Naive thymus-derived CD4-positive, alpha-beta T cell (primary cell): ENCODE measurements at regions not wholly inside any gene's neighbourhood (a gene's known extent, or its start where the extent isn't known, plus 50 kb on each side); places are given as distances from the start of the nearest gene placed in this dataset.

Source experiments
- ATAC-seq: fragments of 150-1000 bp; cut with Tn5 transposase; 2 replicates; pipeline ENCODE4 v1.10.0; 2021; ENCODE audit warnings: mild to moderate bottlenecking, moderate library complexity
- CTCF ChIA-PET: fragments of 350-600 bp; sonication (Branson Sonifier 250); formaldehyde crosslinking; loops from one replicate; lab custom pipeline; 2021; ENCODE audit warnings: antibody characterized with exemption; lab: Charles Lee
- POLR2A ChIA-PET: fragments of 350-600 bp; sonication (Branson Sonifier 250); formaldehyde crosslinking; loops from one replicate; lab custom pipeline; 2021; ENCODE audit warnings: antibody characterized with exemption, inconsistent platforms; lab: Charles Lee
- DNase-seq, 9 donors: peaks; one replicate each; pipeline versions ENCODE4 v3.0.0 to v3.0.0-alpha.2; 2020 to 2022; ENCODE audit warnings: mixed read lengths in 1 of 9
- H3K27ac ChIP-seq: one replicate; pipeline ENCODE4 v1.7.0; 2013; ENCODE audit warnings: mild to moderate bottlenecking, low read depth, low read length, moderate library complexity
- H3K27me3 ChIP-seq, 2 donors: one replicate each; pipeline ENCODE4 v1.7.0; 2013; ENCODE audit warnings: low read length in 2 of 2, mild to moderate bottlenecking in 2 of 2, moderate library complexity in 2 of 2; ENCODE audit not compliant: control insufficient read depth in 2 of 2, insufficient read depth in 2 of 2
- H3K36me3 ChIP-seq, 3 experiments: 1 replicate in 2 of 3; 2 replicates in 1 of 3; pipeline ENCODE4 v1.7.0; 2013; ENCODE audit warnings: low read length in 3 of 3, mild to moderate bottlenecking in 3 of 3, moderate library complexity in 1 of 3; ENCODE audit not compliant: insufficient read depth in 3 of 3, control insufficient read depth in 2 of 3
- H3K4me1 ChIP-seq, 2 donors: one replicate each; pipeline ENCODE4 v1.7.0; 2013; ENCODE audit warnings: low read length in 2 of 2, mild to moderate bottlenecking in 2 of 2, moderate library complexity in 1 of 2; ENCODE audit not compliant: control insufficient read depth in 2 of 2, insufficient read depth in 2 of 2
- H3K4me3 ChIP-seq: 2 replicates; pipeline ENCODE4 v1.7.0; 2013; ENCODE audit warnings: mild to moderate bottlenecking, low read length
- H3K9me3 ChIP-seq, 3 experiments: 1 replicate in 2 of 3; 2 replicates in 1 of 3; pipeline ENCODE4 v1.7.0; 2013; ENCODE audit warnings: low read length in 3 of 3; ENCODE audit not compliant: control insufficient read depth in 2 of 3
- H3K27ac Mint-ChIP-seq, 9 donors: one replicate each; pipeline ENCODE4 v1.8.0; 2020 to 2022; ENCODE audit warnings: mixed read lengths in 9 of 9, mild to moderate bottlenecking in 8 of 9, moderate library complexity in 5 of 9, inconsistent platforms in 2 of 9
- H3K27me3 Mint-ChIP-seq, 5 donors: one replicate each; pipeline ENCODE4 v1.8.0; 2021 to 2022; ENCODE audit warnings: mixed read lengths in 5 of 5, mild to moderate bottlenecking in 1 of 5
- H3K36me3 Mint-ChIP-seq, 5 donors: one replicate each; pipeline ENCODE4 v1.8.0; 2020 to 2022; ENCODE audit warnings: mixed read lengths in 5 of 5, mild to moderate bottlenecking in 3 of 5, inconsistent platforms in 1 of 5
- H3K4me1 Mint-ChIP-seq, 7 donors: one replicate each; pipeline ENCODE4 v1.8.0; 2020 to 2022; ENCODE audit warnings: mixed read lengths in 7 of 7, mild to moderate bottlenecking in 3 of 7, inconsistent platforms in 1 of 7
- H3K4me3 Mint-ChIP-seq, 10 donors: one replicate each; pipeline ENCODE4 v1.8.0; 2020 to 2022; ENCODE audit warnings: mild to moderate bottlenecking in 10 of 10, mixed read lengths in 10 of 10, moderate library complexity in 6 of 10, inconsistent platforms in 2 of 10
- H3K9me3 Mint-ChIP-seq, 11 donors: one replicate each; pipeline ENCODE4 v1.8.0; 2020 to 2022; ENCODE audit warnings: mixed read lengths in 11 of 11, mild to moderate bottlenecking in 4 of 11, inconsistent platforms in 1 of 11, moderate library complexity in 1 of 11
- intact Hi-C, 2 donors: fragments of 100-400 bp; cut with micrococcal nuclease; formaldehyde crosslinking; loops; one replicate each; pipeline ENCODE4 v1.15.1; 2023

- Mint-ChIP-seq H3K27me3 (no peaks in the 10 kb centered on the region), H3K4me1 (no peaks in the 10 kb centered on the region), H3K9me3 (peaks cover 2 to 28% (median 11%) of the 10 kb centered on the region in 11 donors), H3K27ac (no peak overlapping the region), H3K4me3 (no peak overlapping the region), H3K36me3 (no peaks in the 10 kb centered on the region)
- ATAC-seq (no peak), DNase-seq (no peak)
- no peaks in the 10 kb centered on the region for H3K4me1 ChIP-seq
- H3K27ac ChIP-seq = no peak overlapping the region
- ChIA-PET CTCF (no interaction called here), POLR2A (no interaction called here)
- no peak overlapping the region for H3K4me3 ChIP-seq
- no peaks in the 10 kb centered on the region for H3K36me3 ChIP-seq
- peaks cover 0 to 12% (median 0%) of the 10 kb centered on the region in 3 experiments for H3K9me3 ChIP-seq
- intact Hi-C loops = no loop called here
- H3K27me3 ChIP-seq = no peaks in the 10 kb centered on the region
Measured at GRCh38 chr16:61149709-61150108, 886.5 kb downstream of the CDH8 start.

DNA sequence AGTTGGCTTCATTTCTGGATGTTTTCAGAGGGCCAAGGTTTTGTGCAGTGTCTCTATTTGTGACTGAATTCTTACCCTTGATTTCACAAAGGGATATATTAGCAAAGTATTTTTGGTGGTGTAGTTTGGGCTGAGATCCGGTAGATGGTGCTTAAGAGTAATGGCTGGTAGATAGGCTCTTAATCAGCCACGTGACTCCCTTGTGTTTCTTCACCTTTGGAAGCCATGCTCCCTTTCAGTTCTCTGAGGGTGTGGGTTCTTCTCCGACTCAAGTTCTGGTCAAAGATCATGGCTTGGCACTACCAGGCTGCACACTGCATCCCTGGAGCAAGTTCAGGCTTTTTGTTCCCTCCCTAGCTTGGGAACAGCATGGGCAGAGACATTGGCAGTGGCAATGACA is 887.3 kb downstream of the CDH8 start:
- Mint-ChIP-seq H3K9me3 (peaks cover 3 to 32% (median 11%) of the 10 kb centered on the region in 11 donors), H3K4me3 (no peak overlapping the region), H3K36me3 (no peaks in the 10 kb centered on the region), H3K4me1 (no peaks in the 10 kb centered on the region), H3K27me3 (no peaks in the 10 kb centered on the region), H3K27ac (no peak overlapping the region)
- Histone ChIP-seq H3K36me3 (no peaks in the 10 kb centered on the region), H3K4me3 (no peak overlapping the region), H3K9me3 (peaks cover 0 to 12% (median 0%) of the 10 kb centered on the region in 3 experiments), H3K27me3 (no peaks in the 10 kb centered on the region), H3K27ac (no peak overlapping the region), H3K4me1 (no peaks in the 10 kb centered on the region)
- ChIA-PET POLR2A (no interaction called here), CTCF (no interaction called here)
- DNase-seq (no peak), ATAC-seq (no peak)
- intact Hi-C loops = no loop called here

DNA sequence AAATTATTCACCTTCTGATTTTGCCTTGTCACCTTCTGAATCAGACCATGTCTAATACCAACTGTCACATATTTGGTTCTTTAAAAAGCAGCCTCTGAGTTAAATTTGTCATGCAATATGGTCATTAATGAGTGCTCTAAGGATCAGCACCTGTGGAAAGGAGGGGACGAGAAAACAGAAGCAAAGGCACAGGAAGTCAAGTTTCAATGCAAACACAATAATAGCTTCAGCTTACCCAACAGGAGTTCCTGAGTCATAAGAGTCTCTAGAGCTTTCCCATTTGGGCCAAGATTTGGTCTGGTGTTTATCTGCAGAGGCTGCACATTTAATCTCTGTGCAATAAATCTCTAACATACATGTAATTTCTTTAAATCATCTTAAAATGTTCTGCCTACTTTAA is 889.8 kb downstream of the CDH8 start:
- Histone ChIP-seq H3K9me3 (peaks cover 0 to 12% (median 0%) of the 10 kb centered on the region in 3 experiments), H3K4me3 (no peak overlapping the region), H3K27ac (no peak overlapping the region), H3K36me3 (no peaks in the 10 kb centered on the region), H3K4me1 (no peaks in the 10 kb centered on the region), H3K27me3 (no peaks in the 10 kb centered on the region)
- H3K9me3 Mint-ChIP-seq = peaks cover 3 to 36% (median 12%) of the 10 kb centered on the region in 11 donors
- ATAC-seq = no peak
- no peak overlapping the region for H3K27ac Mint-ChIP-seq
- ChIA-PET POLR2A (no interaction called here), CTCF (no interaction called here)
- no peaks in the 10 kb centered on the region for H3K36me3 Mint-ChIP-seq
- no peak overlapping the region for H3K4me3 Mint-ChIP-seq
- DNase-seq = no peak
- no peaks in the 10 kb centered on the region for H3K27me3 Mint-ChIP-seq
- intact Hi-C loops = no loop called here
- H3K4me1 Mint-ChIP-seq = no peaks in the 10 kb centered on the region

DNA sequence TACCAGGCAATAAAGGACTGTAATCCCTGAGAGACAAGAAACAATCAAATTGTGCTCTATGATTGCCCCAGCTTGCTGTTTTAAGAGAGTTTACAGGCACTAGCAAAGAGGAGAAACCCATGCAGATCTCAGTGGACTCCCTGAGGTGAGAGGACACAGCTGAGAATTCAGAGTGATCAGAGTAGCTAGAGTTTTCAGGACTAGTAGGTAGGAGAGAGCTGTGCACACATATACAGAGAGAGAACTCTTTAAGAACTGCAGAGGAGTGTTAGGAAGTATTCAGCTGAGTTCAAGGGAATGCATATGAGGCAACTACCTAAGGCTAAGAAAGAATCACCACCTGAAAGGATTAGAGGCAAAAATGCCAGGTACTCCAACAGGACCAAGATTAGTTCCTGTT is 904.8 kb downstream of the CDH8 start:
- no peaks in the 10 kb centered on the region for H3K4me1 Mint-ChIP-seq
- no peak overlapping the region for H3K27ac Mint-ChIP-seq
- ATAC-seq (no peak), DNase-seq (no peak)
- no peaks in the 10 kb centered on the region for H3K36me3 ChIP-seq
- H3K27me3 ChIP-seq = no peaks in the 10 kb centered on the region
- H3K4me3 ChIP-seq = no peak overlapping the region
- H3K36me3 Mint-ChIP-seq = no peaks in the 10 kb centered on the region
- no peaks in the 10 kb centered on the region for H3K9me3 ChIP-seq
- POLR2A ChIA-PET = no interaction called here
- H3K9me3 Mint-ChIP-seq = peaks cover 0 to 28% (median 7%) of the 10 kb centered on the region in 11 donors
- H3K27me3 Mint-ChIP-seq = no peaks in the 10 kb centered on the region
- CTCF ChIA-PET = no interaction called here
- no peak overlapping the region for H3K27ac ChIP-seq
- no peaks in the 10 kb centered on the region for H3K4me1 ChIP-seq
- intact Hi-C loops = no loop called here
- no peak overlapping the region for H3K4me3 Mint-ChIP-seq

DNA sequence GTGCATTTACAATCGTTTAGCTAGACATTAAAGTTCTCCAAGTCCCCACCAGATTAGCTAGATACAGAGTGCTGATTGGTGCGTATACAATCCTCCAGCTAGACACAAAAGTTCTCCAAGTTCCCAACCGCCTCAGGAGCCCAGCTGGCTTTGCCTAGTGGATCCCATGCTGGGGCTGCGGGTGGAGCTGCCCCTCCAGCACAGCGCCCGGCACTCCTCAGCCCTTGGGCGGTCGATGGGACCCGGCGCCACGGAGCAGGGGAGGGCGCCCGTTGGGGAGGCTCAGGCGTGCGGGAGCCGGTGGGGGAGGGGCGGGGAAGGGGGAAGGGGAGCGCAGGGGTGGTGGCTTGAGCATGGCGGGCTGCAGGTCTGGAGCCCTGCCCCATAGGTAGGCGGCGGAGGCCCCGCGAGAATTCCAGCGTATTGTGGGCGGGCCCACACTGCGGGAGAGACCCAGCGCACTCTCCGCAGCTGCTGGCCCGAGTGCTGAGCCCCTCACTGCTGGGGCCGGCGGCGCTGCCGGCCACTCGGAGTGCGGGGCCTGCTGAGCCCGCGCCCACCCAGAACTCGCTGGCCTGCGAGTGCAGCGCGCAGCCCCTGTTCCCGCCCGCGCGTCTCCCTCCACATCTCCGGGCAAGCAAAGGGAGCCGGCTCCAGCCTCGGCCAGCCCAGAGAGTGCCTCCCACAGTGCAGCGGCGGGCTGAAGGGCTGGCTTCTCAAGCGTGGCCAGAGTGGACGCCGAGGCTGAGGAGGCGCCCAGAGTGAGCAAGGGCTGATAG is 907.5 kb downstream of the CDH8 start:
- H3K4me1 ChIP-seq = no peaks in the 10 kb centered on the region
- H3K27ac ChIP-seq = no peak overlapping the region
- intact Hi-C loops = no loop called here
- ChIA-PET CTCF (no interaction called here), POLR2A (no interaction called here)
- H3K27me3 Mint-ChIP-seq = no peaks in the 10 kb centered on the region
- H3K9me3 Mint-ChIP-seq = peaks cover 0 to 35% (median 7%) of the 10 kb centered on the region in 11 donors
- no peak overlapping the region for H3K27ac Mint-ChIP-seq
- DNase-seq (no peak), ATAC-seq (no peak)
- H3K4me3 ChIP-seq = no peak overlapping the region
- H3K4me3 Mint-ChIP-seq = no peak overlapping the region
- no peaks in the 10 kb centered on the region for H3K36me3 ChIP-seq
- no peaks in the 10 kb centered on the region for H3K9me3 ChIP-seq
- H3K27me3 ChIP-seq = no peaks in the 10 kb centered on the region
- H3K36me3 Mint-ChIP-seq = no peaks in the 10 kb centered on the region
- H3K4me1 Mint-ChIP-seq = no peaks in the 10 kb centered on the region

DNA sequence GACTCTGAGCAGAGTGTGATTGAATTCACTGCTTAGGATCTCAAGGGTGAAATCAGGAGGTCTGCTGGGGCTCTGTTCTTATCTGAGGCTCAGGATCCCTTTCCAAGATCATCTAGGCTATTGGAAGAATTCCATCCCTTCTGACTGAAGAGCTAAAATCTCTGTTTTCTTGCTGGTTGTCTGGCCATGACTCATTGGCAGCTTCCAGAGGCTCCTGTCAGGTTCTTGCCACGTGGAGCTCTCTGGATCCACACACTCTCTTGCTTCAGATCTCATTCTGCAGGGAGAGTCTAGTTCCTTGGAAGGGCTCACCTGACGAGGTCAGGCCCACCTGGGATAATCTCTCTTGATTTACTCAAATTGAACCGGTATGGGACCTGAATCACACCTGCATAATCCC is 930.7 kb downstream of the CDH8 start:
- intact Hi-C loops = no loop called here
- Histone ChIP-seq H3K9me3 (no peaks in the 10 kb centered on the region), H3K27ac (no peak overlapping the region), H3K27me3 (no peaks in the 10 kb centered on the region), H3K36me3 (no peaks in the 10 kb centered on the region), H3K4me3 (no peak overlapping the region), H3K4me1 (no peaks in the 10 kb centered on the region)
- Mint-ChIP-seq H3K27ac (no peak overlapping the region), H3K9me3 (peaks cover 0 to 35% (median 10%) of the 10 kb centered on the region in 11 donors), H3K36me3 (peaks cover 0 to 4% (median 0%) of the 10 kb centered on the region in 5 donors), H3K27me3 (no peaks in the 10 kb centered on the region), H3K4me3 (no peak overlapping the region), H3K4me1 (no peaks in the 10 kb centered on the region)
- ChIA-PET CTCF (no interaction called here), POLR2A (no interaction called here)
- no peak for ATAC-seq
- no peak for DNase-seq

- Mint-ChIP-seq H3K27ac (no peak overlapping the region), H3K4me3 (no peak overlapping the region), H3K27me3 (no peaks in the 10 kb centered on the region), H3K9me3 (peaks cover 2 to 37% (median 12%) of the 10 kb centered on the region in 11 donors), H3K4me1 (no peaks in the 10 kb centered on the region), H3K36me3 (no peaks in the 10 kb centered on the region)
- H3K9me3 ChIP-seq = no peaks in the 10 kb centered on the region
- ATAC-seq (no peak), DNase-seq (no peak)
- no peak overlapping the region for H3K27ac ChIP-seq
- H3K27me3 ChIP-seq = no peaks in the 10 kb centered on the region
- intact Hi-C loops = no loop called here
- H3K4me3 ChIP-seq = no peak overlapping the region
- POLR2A ChIA-PET = no interaction called here
- H3K4me1 ChIP-seq = no peaks in the 10 kb centered on the region
- H3K36me3 ChIP-seq = no peaks in the 10 kb centered on the region
- CTCF ChIA-PET = no interaction called here
Measured at GRCh38 chr16:61098505-61098904, 937.7 kb downstream of the CDH8 start.
